ENCODE measurements at regions not wholly inside any gene's neighbourhood (a gene's known extent, or its start where the extent isn't known, plus 50 kb on each side); places are given as distances from the start of the nearest gene placed in this dataset.

DNA sequence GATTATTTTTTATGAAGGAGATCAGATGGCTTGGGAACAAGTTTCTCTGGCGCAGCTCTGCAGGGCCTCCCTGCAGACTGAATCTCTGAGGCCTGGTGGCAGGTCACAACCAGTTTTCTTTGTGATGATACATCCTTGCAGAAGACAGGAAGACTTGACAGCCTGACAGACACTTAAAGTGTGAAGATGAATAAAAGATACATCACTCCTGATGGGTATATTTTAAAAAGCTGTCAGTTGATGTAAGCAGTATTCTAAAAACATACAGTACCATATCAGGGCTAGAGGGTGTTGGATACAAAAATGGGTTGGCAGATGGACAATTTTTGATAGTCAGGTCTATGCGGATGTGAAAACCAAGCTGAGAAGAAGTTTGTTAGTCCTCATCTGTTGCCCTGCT lies 239.5 kb downstream of the LHFPL1 start:
- TF ChIP-seq, protein P1, sequence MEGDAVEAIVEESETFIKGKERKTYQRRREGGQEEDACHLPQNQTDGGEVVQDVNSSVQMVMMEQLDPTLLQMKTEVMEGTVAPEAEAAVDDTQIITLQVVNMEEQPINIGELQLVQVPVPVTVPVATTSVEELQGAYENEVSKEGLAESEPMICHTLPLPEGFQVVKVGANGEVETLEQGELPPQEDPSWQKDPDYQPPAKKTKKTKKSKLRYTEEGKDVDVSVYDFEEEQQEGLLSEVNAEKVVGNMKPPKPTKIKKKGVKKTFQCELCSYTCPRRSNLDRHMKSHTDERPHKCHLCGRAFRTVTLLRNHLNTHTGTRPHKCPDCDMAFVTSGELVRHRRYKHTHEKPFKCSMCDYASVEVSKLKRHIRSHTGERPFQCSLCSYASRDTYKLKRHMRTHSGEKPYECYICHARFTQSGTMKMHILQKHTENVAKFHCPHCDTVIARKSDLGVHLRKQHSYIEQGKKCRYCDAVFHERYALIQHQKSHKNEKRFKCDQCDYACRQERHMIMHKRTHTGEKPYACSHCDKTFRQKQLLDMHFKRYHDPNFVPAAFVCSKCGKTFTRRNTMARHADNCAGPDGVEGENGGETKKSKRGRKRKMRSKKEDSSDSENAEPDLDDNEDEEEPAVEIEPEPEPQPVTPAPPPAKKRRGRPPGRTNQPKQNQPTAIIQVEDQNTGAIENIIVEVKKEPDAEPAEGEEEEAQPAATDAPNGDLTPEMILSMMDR (conservative IDR thresholded peaks at IDR 0.05 in 1 of 2, IDR thresholded peaks at IDR 0.05 in 1 of 2; ENCODE audit: low read depth in 1 of 2, low read length in 2 of 2) = no peak
- no peak for TF ChIP-seq EZH2 (IDR thresholded peaks at IDR 0.05; ENCODE audit: low read length, missing control alignments)

All from fibroblast of lung (primary cell).